ENCODE measurements at regions not wholly inside any gene's neighbourhood (a gene's known extent, or its start where the extent isn't known, plus 50 kb on each side); places are given as distances from the start of the nearest gene placed in this dataset.

GRCh38 chr16:47990676-47991075 is 165.1 kb downstream of the ABCC12 start:
- TF ChIP-seq POLR2AphosphoS5 (IDR thresholded peaks at IDR 0.05; ENCODE audit: low read depth, low read length) (no peak), POLR2A (IDR thresholded peaks at IDR 0.05; ENCODE audit: low read depth, low read length) (no peak), PAX5 (IDR thresholded peaks at IDR 0.05; ENCODE audit: insufficient read depth, low read length, severe bottlenecking) (no peak), POU2F2 (IDR thresholded peaks at IDR 0.05; ENCODE audit: low read depth, low read length) (no peak)
